Stimulated activated CD4-positive, alpha-beta T cell treated with anti-CD3 and anti-CD28 coated beads, Interleukin-2, amount 100 ng/mL, for 48 hours (primary cell): ENCODE measurements at regions not wholly inside any gene's neighbourhood (a gene's known extent, or its start where the extent isn't known, plus 50 kb on each side); places are given as distances from the start of the nearest gene placed in this dataset.
"Not testable (repeated sequence)": the region's sequence is repeated elsewhere in the genome, so short reads cannot be mapped to it uniquely, and the experiment has no call there.

Experiments
- DNase-seq, 2 donors: peaks; one replicate each; pipeline ENCODE4 v3.0.0-alpha.2; 2020

DNA sequence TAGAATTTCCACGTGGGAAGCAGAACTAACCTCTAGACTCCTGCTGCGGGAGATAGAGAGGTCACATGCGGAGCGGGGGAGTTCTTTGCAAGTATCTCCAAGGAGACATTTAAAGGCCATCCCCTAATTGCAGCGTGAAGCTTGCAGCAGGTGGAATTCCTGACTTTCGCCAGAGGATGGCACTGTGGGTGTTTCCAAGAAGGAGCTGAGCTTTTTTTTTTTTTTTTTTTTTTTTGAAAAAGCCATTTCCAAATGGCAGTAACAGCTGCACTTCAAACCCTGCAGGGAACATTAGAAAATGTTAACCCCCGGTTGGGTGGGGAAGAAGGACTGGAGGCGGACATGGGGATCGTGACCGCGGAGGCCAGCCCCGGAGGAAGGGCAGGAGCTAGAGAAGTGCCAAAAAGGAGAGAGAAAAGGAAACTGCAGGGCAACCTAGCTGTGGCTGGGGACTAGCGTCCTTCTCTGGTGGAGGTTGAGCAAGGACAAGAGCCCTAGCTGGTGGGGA lies 487.7 kb downstream of the TYW1 start:
- peak; percentile 2 to 10 for DNase-seq

DNA sequence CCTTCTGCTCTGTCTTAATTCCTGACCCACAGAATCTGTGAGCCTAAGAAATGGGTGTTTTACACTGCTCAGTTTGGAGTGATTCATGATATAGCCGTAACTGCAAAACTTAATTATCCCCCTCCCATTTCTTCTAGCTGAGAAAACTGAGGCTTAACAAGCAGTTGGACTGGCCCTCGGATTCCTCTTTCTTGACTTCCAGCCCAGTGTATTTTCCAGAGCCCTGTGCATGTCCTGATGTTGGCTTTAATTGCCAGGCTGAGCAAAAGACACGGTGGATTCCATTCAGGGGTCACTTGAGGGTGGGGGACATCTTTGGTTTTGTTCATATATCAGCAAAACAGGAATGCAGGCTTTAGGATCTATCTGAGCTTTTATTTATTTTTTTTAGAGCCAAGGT lies 489.8 kb downstream of the TYW1 start:
- no peak for DNase-seq

DNA sequence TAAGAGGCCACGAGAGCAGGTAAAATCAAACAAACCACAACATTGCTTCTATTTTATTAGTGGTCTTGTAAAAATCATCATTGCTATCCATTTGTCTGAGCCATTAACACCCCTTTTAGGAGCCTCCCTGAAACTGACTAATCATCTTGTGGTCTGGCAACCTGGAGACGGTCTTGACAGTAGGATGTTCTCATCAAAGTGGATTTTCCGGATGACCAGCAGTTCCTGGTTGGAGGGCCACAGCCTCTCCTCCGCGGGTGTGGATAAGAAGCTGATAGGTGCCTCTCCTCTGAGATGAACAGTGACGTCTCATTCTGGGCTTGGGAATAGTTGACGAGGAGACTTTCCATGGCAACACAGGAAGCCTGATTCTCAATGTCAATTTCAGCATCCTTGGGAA lies 490.7 kb downstream of the TYW1 start:
- DNase-seq: no peak

DNA sequence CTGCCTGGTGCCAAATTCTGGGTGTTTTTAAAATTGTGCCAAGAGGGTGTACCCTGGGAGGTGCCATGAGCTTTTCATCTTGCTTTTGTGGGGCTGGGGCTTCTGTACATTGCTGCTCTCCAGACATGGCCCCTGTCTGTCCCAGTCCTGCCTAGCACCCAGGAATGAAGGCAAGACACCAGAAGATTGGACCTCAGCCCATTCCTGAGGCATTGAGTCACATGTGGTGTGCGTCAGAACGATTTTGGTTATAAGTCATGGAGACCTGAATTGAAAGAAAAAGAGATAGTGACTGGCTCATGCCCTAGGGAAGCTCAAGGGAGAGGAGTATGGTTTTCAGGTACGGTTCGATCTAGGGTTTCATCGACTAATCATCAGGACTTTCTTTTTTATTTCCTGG lies 493.2 kb downstream of the TYW1 start:
- no peak for DNase-seq

DNA sequence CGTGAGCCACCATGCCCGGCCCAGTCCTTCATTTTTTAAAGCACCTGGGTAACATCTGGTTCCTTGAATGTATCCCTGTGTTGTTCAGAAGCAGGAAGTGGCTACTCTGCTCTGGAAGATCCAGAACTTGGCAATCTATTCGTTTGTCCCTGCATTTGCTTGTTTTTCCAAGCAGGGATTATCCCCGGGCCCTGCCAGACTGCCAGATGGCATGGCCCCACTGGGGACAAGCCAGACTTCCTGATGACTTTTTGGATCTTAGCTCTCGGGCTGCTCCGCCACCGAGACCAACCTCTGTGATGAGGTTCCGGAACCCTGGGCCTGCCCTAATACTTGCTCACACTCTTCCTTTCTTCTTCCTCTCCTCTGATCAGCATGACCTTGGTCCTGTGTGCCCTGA lies 496.7 kb downstream of the TYW1 start:
- DNase-seq: no peak

DNA sequence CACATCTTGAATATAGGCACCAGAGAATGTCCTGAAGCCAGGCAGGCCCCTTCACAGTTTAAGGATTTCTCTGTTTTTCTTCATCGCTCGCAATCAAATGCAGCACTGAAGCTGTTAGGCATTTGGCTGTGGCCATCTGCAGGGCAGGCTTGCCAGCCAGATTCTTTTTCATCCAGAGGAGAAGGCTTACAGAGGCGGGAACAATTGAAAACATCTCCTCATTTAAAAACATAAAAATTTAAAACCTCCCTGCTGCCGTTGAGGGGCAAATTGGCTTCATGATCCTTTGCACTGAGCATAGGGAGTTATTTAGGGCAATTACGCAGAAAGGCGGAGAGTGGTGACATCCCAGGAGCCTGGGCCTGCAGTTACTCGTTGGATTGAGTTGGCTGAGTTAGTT lies 500.0 kb downstream of the TYW1 start:
- no peak for DNase-seq

DNA sequence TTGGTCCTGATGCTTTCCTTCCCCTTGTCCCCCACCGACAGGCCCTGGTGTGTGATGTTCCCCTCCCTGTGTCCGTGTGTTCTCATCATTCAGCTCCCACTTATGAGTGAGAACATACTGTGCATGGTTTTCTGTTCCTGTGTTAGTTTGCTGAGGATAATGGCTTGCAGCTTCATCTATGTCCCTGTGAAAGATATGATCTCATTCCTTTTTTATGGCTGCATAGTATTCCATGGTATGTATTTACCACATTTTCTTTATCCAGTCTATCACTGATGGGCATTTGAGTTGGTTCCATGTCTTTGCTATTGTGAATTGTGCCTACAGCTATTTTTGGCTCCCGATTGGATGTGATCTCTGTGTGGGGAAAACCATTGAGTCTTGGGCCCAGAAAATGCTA lies 501.3 kb downstream of the TYW1 start:
- not testable (repeated sequence) for DNase-seq

DNA sequence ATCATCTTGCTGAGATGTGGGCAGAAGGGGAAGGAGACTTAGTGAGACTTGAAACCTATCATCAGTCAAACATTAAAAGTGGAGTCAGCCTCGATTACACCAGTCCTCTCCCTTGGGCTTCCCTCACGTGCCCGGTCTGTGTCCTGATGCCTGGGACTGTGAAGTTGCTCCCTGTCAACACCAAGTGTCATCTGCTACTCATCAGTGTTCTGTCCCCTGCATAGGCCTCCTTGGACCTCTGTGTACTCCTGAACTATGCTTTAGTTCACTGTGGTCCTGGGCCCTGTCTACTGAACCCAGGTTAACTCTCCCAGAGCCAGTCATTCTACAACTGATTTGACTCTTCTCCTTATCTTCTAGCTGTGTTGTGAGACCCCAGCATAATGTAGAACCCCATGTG lies 506.3 kb downstream of the TYW1 start:
- no peak for DNase-seq

DNA sequence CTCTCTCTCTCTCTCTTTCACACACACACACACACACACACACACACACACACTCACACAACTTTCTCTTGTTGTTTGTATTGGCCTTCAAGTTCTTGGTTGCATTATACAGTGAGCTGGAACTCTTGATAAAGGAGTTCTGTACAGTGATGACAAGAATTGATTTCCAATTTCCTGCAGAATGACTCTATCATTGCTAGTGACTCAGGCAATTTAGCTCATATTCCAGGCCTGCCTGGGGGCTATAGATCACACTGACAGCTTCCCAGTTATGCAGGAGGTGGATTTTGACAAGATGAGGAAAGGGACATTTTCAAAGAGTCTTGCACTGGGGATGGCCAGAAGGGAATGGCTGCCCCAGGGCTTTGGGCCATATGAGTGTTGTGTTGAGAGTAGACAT lies 508.8 kb downstream of the TYW1 start:
- DNase-seq: no peak

DNA sequence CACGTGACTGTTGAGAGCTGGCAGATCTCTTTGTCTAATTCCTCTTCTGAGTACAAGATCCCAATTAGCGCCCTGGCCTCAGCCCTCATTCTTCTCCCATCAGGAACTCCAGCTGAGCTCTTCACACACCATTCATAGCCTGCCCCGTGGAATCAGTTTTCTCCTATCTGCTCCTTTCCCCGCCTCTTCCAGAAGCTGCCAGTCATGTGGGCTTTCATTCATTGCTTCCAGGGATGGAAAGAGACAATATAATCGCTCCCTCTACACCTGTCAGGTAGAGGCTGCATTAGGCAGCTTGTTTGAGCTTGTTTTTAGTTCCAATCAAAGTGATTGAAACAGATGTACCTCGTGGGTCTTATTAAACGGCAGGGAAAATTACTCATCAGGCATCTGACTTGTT lies 515.8 kb downstream of the TYW1 start:
- no peak for DNase-seq

DNA sequence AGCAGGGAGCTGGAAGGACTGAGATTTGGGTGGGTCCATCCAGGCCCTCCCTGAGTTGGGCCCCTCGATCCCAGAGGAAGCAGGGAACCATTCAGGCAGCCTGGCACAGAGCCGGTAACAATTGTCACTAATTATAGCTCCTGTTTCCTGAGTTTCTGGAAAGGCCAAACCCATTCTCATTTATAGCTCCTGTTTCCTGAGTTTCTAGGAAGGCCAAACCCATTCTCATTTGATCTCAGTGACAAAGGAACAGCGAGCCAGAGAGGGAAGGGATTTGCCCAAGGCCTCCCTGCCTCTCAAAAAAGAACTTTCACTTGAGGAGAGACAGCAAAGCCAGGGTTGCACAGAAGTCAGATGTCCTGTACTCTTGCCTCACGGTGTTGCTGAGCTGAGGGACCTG lies 521.9 kb downstream of the TYW1 start:
- no peak for DNase-seq

DNA sequence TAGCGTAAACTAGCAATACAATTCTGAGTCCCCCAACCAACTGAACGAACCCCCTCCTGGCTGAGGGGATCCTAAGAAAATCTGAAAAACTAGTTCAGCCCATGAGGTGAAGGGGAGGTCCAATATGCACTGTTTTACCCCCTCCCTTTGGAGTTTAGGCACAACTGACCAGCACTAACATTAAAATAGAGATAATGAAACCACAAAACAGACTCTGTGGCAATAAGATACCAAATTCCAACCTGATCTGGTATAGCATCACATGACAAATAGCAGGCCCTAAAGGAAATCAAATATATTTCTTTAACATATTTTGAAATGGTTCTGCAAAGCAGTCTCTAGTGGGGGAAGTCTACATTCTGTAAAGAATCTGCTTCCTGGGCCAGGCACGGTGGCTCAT lies 522.5 kb downstream of the TYW1 start:
- DNase-seq: no peak

DNA sequence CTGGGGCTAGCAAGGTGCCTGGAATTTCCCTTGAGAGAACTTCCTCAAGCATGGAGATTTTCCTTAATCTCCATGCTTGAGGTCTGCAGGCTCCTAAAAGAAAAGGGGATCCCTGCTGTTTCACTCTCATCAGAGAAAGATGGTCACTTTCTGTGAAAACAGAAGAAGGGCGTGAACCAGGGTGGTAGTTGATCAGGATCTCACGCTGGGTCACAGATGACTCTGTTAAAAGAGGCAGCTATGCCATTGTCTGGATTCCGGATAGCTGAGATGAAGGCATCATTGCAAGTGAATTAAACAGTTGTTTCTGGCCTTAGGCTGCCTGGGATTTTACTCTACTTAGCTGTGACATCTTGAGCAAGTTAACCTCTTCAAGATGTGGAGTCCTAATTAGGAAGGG lies 525.9 kb downstream of the TYW1 start:
- no peak for DNase-seq

DNA sequence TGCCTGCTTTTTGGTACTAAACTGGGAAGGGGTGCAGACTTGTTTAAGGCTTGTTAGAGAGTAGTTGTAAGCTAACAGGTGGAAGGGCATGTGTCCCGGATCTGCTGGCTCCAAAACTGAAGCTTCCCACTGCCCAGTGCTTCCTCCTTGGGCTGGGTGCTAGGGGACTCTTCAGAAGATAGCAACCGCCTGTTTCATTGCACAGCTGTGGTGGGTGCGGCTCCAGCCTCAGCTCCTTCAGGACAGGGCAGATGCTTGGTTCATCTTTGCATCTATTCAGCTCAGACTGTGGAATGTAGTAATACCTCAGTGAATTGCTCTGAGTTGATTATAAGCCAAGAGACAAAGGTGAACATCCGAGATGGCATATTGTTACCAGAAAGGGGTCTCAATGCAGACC lies 527.1 kb downstream of the TYW1 start:
- DNase-seq: no peak

DNA sequence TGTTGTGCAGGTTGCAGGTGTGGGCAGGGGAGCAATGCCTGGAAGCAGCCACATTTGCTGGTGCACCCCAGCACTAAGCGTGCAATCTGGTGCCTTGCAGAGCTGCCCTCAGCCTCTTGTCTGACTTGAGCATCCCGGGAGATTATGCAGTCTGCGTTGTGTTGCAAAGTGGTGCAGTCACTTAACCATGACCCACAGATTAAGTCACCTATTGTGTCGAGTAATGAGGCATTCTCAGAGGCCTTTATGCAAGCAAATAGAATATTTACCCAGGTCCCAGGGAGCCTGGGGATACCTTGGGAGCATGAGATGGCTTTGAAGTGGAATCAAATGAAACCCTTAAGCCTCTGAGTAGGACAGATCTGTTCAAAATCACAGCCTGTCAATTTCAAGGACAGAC lies 529.0 kb downstream of the TYW1 start:
- DNase-seq: no peak

DNA sequence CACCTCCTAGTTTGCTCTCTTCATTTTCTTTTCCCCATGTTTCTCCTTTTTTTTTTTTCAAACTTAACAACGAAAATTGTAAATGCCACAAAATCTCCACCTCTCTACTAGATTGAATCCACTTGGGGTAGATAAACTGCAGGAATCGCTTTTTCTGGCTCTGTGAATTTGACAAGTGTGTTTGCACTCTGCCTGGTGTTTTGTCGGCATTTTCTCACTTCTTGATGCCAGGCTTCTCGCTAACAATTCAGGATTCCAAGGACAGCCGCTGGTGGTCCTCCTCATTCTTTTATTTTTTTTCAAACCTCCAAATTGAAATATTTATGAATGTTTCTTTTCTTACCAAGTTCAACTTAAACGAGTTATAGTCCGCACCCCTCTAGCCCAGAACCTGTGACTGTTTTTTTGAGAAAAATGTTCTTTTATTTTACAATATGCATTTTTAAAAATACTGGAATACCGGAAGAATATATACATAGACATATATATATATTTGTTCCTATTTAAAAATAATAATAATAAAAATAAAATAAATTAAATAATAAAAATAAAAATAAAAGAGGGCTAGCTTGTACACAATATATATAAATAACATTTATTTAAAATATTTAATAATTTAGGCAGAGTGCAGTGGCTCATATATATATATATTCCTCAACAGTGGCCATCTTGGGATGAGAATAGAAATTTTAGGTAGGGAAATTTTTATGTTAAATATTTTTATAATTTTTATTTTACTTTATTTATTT lies 538.8 kb downstream of the TYW1 start:
- no peak for DNase-seq

DNA sequence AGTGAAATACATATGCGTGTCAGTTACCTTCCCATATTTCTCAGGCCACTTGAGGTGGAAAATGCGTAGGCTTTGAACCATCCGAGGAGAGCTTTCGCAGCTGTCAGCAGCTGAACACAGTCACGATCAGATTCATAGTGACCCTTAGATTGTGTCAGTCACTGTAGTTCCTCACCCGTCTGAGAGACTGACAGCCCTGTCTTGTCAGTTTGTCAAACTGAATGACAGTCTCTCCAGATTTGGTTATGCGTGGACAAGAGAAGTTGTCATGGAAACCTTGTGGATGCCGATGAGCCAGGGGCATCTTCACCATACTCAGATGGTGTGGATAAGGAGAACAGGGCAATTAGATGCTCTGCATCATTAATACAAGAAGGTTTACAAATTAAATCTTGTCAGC lies 546.3 kb downstream of the TYW1 start:
- no peak for DNase-seq

DNA sequence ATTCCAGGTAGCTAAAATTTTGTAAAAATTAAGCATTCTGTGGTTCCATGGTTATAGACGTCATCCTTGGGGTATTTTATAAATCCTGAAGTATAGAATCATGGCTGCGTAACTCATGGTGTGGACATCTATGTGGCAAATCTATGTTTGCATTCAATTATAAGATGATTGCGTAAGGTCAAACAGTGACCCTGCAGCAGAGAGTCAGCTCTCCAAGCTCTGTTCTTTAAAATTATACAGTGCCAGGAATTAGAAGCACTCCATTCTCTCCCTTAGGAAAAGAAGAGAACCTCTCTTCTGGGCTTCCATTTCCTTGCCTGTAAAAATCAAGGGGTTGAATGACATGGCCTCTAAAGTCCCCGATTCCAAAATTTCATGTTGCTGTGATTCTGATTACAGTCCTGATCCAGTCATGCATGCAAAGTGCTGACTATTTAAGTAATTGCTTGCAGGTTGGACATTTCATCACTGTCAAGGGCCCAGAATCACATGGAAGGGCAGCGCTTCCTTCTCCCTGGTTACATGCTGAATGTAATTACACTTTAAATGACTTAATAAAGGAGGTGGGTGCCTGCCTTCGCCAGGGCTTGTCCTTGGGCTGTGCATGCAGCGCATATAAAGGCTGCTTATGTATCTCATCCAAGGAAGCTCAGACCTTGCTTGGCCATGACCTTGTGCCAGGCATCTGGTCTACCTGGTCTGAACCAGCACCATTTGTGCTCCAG lies 550.7 kb downstream of the TYW1 start:
- DNase-seq: no peak

DNA sequence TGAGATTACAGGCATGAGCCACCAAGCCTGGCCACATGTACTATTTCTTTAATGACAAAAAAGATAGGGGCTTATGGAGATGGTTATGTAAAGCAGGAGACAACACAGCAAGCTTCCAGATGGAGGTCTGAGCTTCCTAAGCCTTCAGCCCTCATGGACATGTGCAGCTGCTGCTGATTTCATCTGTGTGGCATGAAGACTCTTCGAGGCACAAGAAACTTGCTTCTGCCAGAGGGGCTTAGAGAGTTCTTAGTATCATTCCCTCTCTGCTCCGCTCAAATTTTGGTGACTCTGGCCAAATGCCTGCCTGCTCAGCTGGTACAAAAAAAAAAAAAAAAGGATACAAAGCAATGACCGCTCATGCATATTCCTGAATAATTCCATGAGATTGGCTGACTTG lies 552.5 kb downstream of the TYW1 start:
- DNase-seq: no peak

DNA sequence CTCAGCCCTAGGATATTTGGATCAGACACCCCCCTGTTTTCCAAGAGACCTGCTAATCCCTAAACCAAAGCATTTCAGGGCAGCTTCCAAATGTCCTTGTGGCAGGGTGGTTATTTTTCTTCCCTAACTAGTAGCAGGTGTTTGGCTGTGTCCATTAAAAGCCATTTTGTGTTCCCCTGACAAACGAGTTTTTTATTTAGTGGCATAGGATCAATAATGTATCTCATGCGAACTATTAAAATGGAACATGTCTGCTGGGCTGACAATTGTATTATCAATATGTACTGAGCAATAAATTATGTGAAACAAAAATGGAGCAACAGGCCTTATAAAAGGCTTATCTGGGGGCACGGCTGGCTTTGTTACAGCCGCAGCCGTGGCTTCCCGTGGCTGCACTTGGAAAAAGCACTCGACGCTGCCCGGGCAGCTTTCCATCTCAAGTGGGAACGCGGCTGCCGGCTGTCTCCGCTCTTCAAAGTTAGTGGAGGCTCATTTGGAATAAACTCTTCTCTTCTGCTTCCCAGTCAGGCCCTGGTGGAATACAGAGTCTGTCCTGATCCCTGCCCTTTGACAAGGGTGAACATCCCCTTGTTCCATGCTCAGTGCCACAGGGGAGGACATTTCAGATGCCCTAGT lies 554.3 kb downstream of the TYW1 start:
- DNase-seq: no peak

DNA sequence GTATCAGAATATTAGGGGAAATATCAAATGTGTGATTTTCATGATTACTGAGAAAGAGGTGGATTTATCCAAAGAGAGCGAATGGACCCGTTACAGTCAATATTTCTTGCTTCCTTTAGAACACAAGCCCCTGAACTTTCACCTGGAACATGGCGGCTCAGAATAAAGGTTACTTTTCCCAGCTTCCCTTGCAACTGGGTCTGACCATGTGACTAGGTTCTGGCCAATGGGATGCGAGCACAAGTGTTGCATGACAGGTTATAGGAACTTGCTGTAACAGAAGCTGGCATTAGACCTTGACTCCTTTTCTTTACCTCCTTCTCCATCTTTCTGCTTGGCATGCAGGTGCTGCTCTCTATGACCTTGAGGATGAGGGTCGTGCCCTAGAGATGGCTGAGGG lies 556.1 kb downstream of the TYW1 start:
- no peak for DNase-seq

DNA sequence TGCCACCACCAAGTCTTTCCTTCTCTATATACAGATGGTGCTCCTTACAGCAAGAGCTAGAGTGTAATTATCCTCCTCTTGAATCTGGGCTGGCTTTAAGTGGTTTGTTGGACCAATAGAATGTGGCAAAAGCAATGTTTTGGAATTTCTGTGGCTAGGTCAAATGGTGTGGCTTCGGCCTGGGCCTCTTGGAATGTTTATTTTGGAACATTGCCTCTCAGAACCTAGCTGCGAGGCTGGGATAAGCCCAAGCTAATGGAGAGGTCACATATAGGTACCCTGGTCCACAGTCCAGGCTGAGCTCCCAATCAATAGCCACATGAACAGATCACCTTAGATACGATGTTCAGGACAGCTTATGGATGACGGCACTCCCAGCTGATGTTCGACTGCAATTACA lies 556.7 kb downstream of the TYW1 start:
- no peak for DNase-seq

DNA sequence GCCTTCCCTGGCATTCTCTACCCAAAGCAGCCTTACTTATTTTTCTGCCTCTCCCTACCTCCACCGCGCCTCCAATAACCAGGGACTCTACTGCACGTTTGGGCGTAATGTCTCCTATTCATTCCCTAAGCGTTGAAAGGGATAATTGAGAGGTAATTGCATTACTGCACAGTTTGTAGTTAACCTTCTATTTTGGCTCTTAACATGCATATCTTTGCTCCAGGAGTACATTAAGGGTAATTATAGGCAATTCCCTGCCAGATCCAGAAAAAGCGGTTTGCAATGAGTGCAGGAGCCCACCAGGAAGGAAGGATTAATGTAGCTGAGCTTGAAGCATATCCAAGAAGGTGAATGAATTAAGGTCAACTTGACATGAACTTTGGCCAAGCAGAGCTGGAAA lies 558.4 kb downstream of the TYW1 start:
- no peak for DNase-seq

DNA sequence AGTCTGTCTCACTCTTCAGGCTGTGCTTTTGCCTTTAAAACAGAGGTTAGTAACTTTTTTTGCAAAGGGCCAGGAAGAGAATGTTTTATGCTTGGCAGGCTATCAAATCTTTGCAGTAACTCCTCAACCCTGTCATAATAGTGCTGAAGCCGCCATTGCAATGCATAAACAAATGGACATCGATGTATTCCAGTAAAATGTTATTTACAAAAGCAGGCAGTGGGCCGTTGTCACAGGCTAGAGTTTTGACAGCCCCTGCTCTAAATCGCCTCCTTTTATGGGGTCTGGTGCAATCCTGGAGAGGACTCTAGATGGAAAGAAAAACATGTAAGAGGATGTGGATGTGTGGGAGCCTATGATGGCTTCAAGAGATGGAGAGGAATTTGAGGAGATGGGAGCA lies 568.3 kb downstream of the TYW1 start:
- no peak for DNase-seq
